ENCODE measurements at regions not wholly inside any gene's neighbourhood (a gene's known extent, or its start where the extent isn't known, plus 50 kb on each side); places are given as distances from the start of the nearest gene placed in this dataset.
"Not testable (repeated sequence)": the region's sequence is repeated elsewhere in the genome, so short reads cannot be mapped to it uniquely, and the experiment has no call there.

- not testable (repeated sequence) for TF ChIP-seq POLR2AphosphoS5, POLR2A (IDR thresholded peaks at IDR 0.05)
- TF ChIP-seq, protein P1, sequence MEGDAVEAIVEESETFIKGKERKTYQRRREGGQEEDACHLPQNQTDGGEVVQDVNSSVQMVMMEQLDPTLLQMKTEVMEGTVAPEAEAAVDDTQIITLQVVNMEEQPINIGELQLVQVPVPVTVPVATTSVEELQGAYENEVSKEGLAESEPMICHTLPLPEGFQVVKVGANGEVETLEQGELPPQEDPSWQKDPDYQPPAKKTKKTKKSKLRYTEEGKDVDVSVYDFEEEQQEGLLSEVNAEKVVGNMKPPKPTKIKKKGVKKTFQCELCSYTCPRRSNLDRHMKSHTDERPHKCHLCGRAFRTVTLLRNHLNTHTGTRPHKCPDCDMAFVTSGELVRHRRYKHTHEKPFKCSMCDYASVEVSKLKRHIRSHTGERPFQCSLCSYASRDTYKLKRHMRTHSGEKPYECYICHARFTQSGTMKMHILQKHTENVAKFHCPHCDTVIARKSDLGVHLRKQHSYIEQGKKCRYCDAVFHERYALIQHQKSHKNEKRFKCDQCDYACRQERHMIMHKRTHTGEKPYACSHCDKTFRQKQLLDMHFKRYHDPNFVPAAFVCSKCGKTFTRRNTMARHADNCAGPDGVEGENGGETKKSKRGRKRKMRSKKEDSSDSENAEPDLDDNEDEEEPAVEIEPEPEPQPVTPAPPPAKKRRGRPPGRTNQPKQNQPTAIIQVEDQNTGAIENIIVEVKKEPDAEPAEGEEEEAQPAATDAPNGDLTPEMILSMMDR (IDR thresholded peaks at IDR 0.05) = not testable (repeated sequence)
Measured at GRCh38 chr9:108774088-108774487, 81.7 kb downstream of the ACTL7B start.

Measured in transverse colon (tissue), 4 donors.